Thymus (tissue), 11 donors: ENCODE measurements at regions not wholly inside any gene's neighbourhood (a gene's known extent, or its start where the extent isn't known, plus 50 kb on each side); places are given as distances from the start of the nearest gene placed in this dataset.
"Not testable (repeated sequence)": the region's sequence is repeated elsewhere in the genome, so short reads cannot be mapped to it uniquely, and the experiment has no call there.

Source experiments
- DNase-seq, 9 donors: peaks; one replicate each; pipeline ENCODE4 v3.0.0-alpha.2; 2013; ENCODE audit warnings: low spot score in 9 of 9, low read depth in 6 of 9, missing footprints in 1 of 9
- H3K27ac ChIP-seq, 2 donors: one replicate each; pipeline ENCODE4 v1.5.1; 2013; ENCODE audit warnings: control low read depth in 1 of 2, low read depth in 1 of 2, low read length in 1 of 2, mild to moderate bottlenecking in 1 of 2, moderate library complexity in 1 of 2
- H3K27me3 ChIP-seq, 2 donors: one replicate each; pipeline ENCODE4 v1.5.1; 2013; ENCODE audit warnings: low read length in 1 of 2; ENCODE audit not compliant: control insufficient read depth in 2 of 2, insufficient read depth in 1 of 2
- H3K36me3 ChIP-seq, 2 donors: one replicate each; pipeline ENCODE4 v1.5.1; 2013; ENCODE audit warnings: low read length in 1 of 2, mild to moderate bottlenecking in 1 of 2, moderate library complexity in 1 of 2; ENCODE audit not compliant: control insufficient read depth in 2 of 2, insufficient read depth in 2 of 2
- H3K4me1 ChIP-seq, 2 donors: one replicate each; pipeline ENCODE4 v1.5.1; 2013; ENCODE audit warnings: low read length in 2 of 2; ENCODE audit not compliant: control insufficient read depth in 2 of 2, insufficient read depth in 2 of 2
- H3K4me3 ChIP-seq, 2 donors: one replicate each; pipeline ENCODE4 v1.5.1; 2013; ENCODE audit warnings: low read length in 2 of 2, control low read depth in 1 of 2, mild to moderate bottlenecking in 1 of 2
- H3K9me3 ChIP-seq, 2 donors: one replicate each; pipeline ENCODE4 v1.5.1; 2013; ENCODE audit warnings: low read length in 1 of 2, mild to moderate bottlenecking in 1 of 2; ENCODE audit not compliant: control insufficient read depth in 2 of 2, insufficient read depth in 1 of 2
- WGBS: extraction: QIAGEN DNeasy Blood & Tissue Kit; methylation state at CpG from one replicate; pipeline ENCODE4 v1.1.7; 2013; 5-methylcytosine and 5-hydroxymethylcytosine counted together
- donor health status: healthy.

GRCh38 chr1:199084293-199084692, 445.5 kb downstream of the PTPRC start:
- H3K9me3 ChIP-seq = no peaks in the 10 kb centered on the region
- peaks cover 3 to 13% of the 10 kb centered on the region in 2 donors for H3K4me1 ChIP-seq
- 58% methylated on average over 1 of the region's 1 CpG for WGBS
- peaks cover 0 to 9% of the 10 kb centered on the region in 2 donors for H3K36me3 ChIP-seq
- no peak overlapping the region for H3K4me3 ChIP-seq
- peak overlapping the region in 1 of 2 donors; percentile 56 for H3K27ac ChIP-seq
- H3K27me3 ChIP-seq = no peaks in the 10 kb centered on the region
- peak in 1 of 9 donors; percentile 45 for DNase-seq

- H3K27me3 ChIP-seq = no peaks in the 10 kb centered on the region
- H3K36me3 ChIP-seq = peaks cover 0 to 7% of the 10 kb centered on the region in 2 donors
- peaks cover 3 to 13% of the 10 kb centered on the region in 2 donors for H3K4me1 ChIP-seq
- no peaks in the 10 kb centered on the region for H3K9me3 ChIP-seq
- DNase-seq = no peak
- 97% methylated on average over 4 of the region's 4 CpGs for WGBS
- H3K4me3 ChIP-seq = no peak overlapping the region
- H3K27ac ChIP-seq = no peak overlapping the region
Observed at GRCh38 chr1:199085903-199086302, 447.1 kb downstream of the PTPRC start.

GRCh38 chr1:199087144-199087543, 448.3 kb downstream of the PTPRC start:
- no peaks in the 10 kb centered on the region for H3K27me3 ChIP-seq
- H3K4me1 ChIP-seq = peaks cover 3 to 13% of the 10 kb centered on the region in 2 donors
- H3K27ac ChIP-seq = peak overlapping the region in 1 of 2 donors; percentile 9
- WGBS = 99% methylated on average over 2 of the region's 2 CpGs
- no peak for DNase-seq
- H3K9me3 ChIP-seq = peaks cover 0 to 3% of the 10 kb centered on the region in 2 donors
- H3K36me3 ChIP-seq = peaks cover 0 to 13% of the 10 kb centered on the region in 2 donors
- no peak overlapping the region for H3K4me3 ChIP-seq

- 17% methylated on average over 3 of the region's 3 CpGs for WGBS
- Histone ChIP-seq H3K9me3 (peaks cover 0 to 16% of the 10 kb centered on the region in 2 donors), H3K27me3 (no peaks in the 10 kb centered on the region), H3K36me3 (peaks cover 0 to 17% of the 10 kb centered on the region in 2 donors), H3K27ac (peak overlapping the region in 1 of 2 donors; percentile 53), H3K4me1 (peaks cover 0 to 2% of the 10 kb centered on the region in 2 donors), H3K4me3 (no peak overlapping the region)
- DNase-seq = peak in 2 of 9 donors; percentile 41 to 73
Observed at GRCh38 chr1:199089393-199090122, 450.7 kb downstream of the PTPRC start.

- DNase-seq, H3K4me1 ChIP-seq, H3K4me3 ChIP-seq, H3K27me3 ChIP-seq, H3K27ac ChIP-seq: not testable (repeated sequence)
- WGBS = 77% methylated on average over 1 of the region's 1 CpG
- H3K36me3 ChIP-seq = peaks cover 0 to 27% of the 10 kb centered on the region in 2 donors
- peaks cover 0 to 29% of the 10 kb centered on the region in 2 donors for H3K9me3 ChIP-seq
Observed at GRCh38 chr1:199095628-199096027, 456.8 kb downstream of the PTPRC start.

- WGBS = 97% methylated on average over 6 of the region's 6 CpGs
- Histone ChIP-seq H3K4me1 (peaks cover 0 to 9% of the 10 kb centered on the region in 2 donors), H3K4me3 (no peak overlapping the region), H3K27ac (no peak overlapping the region), H3K36me3 (peaks cover 0 to 29% of the 10 kb centered on the region in 2 donors), H3K9me3 (peaks cover 0 to 29% of the 10 kb centered on the region in 2 donors), H3K27me3 (no peaks in the 10 kb centered on the region)
- no peak for DNase-seq
Observed at GRCh38 chr1:199096591-199096990, 457.8 kb downstream of the PTPRC start.

GRCh38 chr1:199098468-199098867, 459.6 kb downstream of the PTPRC start:
- H3K36me3 ChIP-seq = peaks cover 0 to 27% of the 10 kb centered on the region in 2 donors
- H3K4me3 ChIP-seq = no peak overlapping the region
- H3K4me1 ChIP-seq = peaks cover 0 to 9% of the 10 kb centered on the region in 2 donors
- WGBS = 82% methylated on average over 5 of the region's 5 CpGs
- no peaks in the 10 kb centered on the region for H3K27me3 ChIP-seq
- no peak overlapping the region for H3K27ac ChIP-seq
- no peak for DNase-seq
- peaks cover 0 to 23% of the 10 kb centered on the region in 2 donors for H3K9me3 ChIP-seq

GRCh38 chr1:199101139-199101538, 462.3 kb downstream of the PTPRC start:
- Histone ChIP-seq H3K36me3 (peaks cover 0 to 25% of the 10 kb centered on the region in 2 donors), H3K27ac (peak overlapping the region in 1 of 2 donors; percentile 10), H3K27me3 (no peaks in the 10 kb centered on the region), H3K4me1 (peaks cover 0 to 9% of the 10 kb centered on the region in 2 donors), H3K4me3 (no peak overlapping the region), H3K9me3 (peaks cover 0 to 15% of the 10 kb centered on the region in 2 donors)
- whole genome bisulfite sequencing = 89% methylated on average over 5 of the region's 5 CpGs
- DNase-seq = no peak

GRCh38 chr1:199101635-199102034, 462.8 kb downstream of the PTPRC start:
- no peak for DNase-seq
- Histone ChIP-seq H3K27me3 (no peaks in the 10 kb centered on the region), H3K4me1 (peaks cover 0 to 9% of the 10 kb centered on the region in 2 donors), H3K36me3 (peaks cover 0 to 27% of the 10 kb centered on the region in 2 donors), H3K9me3 (peaks cover 0 to 14% of the 10 kb centered on the region in 2 donors), H3K27ac (no peak overlapping the region), H3K4me3 (no peak overlapping the region)
- 97% methylated on average over 3 of the region's 3 CpGs for WGBS
